Lung microvascular endothelial cell (primary cell): ENCODE measurements at regions not wholly inside any gene's neighbourhood (a gene's known extent, or its start where the extent isn't known, plus 50 kb on each side); places are given as distances from the start of the nearest gene placed in this dataset.

Experiments
- DNase-seq, 2 donors: peaks; one replicate each; pipeline versions ENCODE4 v3.0.0 to v3.0.0-alpha.2; 2010; ENCODE audit warnings: low read depth in 2 of 2

GRCh38 chr5:106154280-106154716 lies 1516.4 kb downstream of the EFNA5 start:
- DNase-seq: no peak

GRCh38 chr5:106152569-106152968 lies 1518.2 kb downstream of the EFNA5 start:
- DNase-seq: no peak

GRCh38 chr5:106142116-106142515 lies 1528.6 kb downstream of the EFNA5 start:
- no peak for DNase-seq

GRCh38 chr5:106140101-106140500 lies 1530.6 kb downstream of the EFNA5 start:
- no peak for DNase-seq

- no peak for DNase-seq
These were observed 1534.7 kb downstream of the EFNA5 start for GRCh38 chr5:106136061-106136460.

- DNase-seq: no peak
These were observed 1535.3 kb downstream of the EFNA5 start for GRCh38 chr5:106135473-106135872.

- no peak for DNase-seq
These were observed 1536.2 kb downstream of the EFNA5 start for GRCh38 chr5:106134549-106134948.

- DNase-seq: no peak
These were observed 1542.8 kb downstream of the EFNA5 start for GRCh38 chr5:106127985-106128384.

GRCh38 chr5:106127341-106127781 lies 1543.4 kb downstream of the EFNA5 start:
- DNase-seq: no peak

- DNase-seq: peak; percentile 5
These were observed 1548.6 kb downstream of the EFNA5 start for GRCh38 chr5:106121972-106122605.

- DNase-seq: no peak
These were observed 1554.1 kb downstream of the EFNA5 start for GRCh38 chr5:106116682-106117081.

- DNase-seq: no peak
These were observed 1556.8 kb downstream of the EFNA5 start for GRCh38 chr5:106113922-106114321.

GRCh38 chr5:106106384-106106783 lies 1564.4 kb downstream of the EFNA5 start:
- no peak for DNase-seq

GRCh38 chr5:106097340-106097739 lies 1573.4 kb downstream of the EFNA5 start:
- DNase-seq: no peak

GRCh38 chr5:106094839-106095238 lies 1575.9 kb downstream of the EFNA5 start:
- no peak for DNase-seq

- no peak for DNase-seq
These were observed 1576.5 kb downstream of the EFNA5 start for GRCh38 chr5:106094204-106094607.

GRCh38 chr5:106093134-106093533 lies 1577.6 kb downstream of the EFNA5 start:
- no peak for DNase-seq

- no peak for DNase-seq
These were observed 1578.3 kb downstream of the EFNA5 start for GRCh38 chr5:106092455-106092854.

GRCh38 chr5:106089073-106089472 lies 1581.7 kb downstream of the EFNA5 start:
- DNase-seq: no peak

- DNase-seq: no peak
These were observed 1582.3 kb downstream of the EFNA5 start for GRCh38 chr5:106088462-106088861.

- DNase-seq: no peak
These were observed 1584.4 kb downstream of the EFNA5 start for GRCh38 chr5:106086352-106086751.

GRCh38 chr5:106085556-106085955 lies 1585.2 kb downstream of the EFNA5 start:
- DNase-seq: no peak

GRCh38 chr5:106085136-106085535 lies 1585.6 kb downstream of the EFNA5 start:
- no peak for DNase-seq

- no peak for DNase-seq
These were observed 1590.2 kb downstream of the EFNA5 start for GRCh38 chr5:106080535-106080934.
